ENCODE measurements at regions not wholly inside any gene's neighbourhood (a gene's known extent, or its start where the extent isn't known, plus 50 kb on each side); places are given as distances from the start of the nearest gene placed in this dataset.

GRCh38 chr9:126217250-126217653 lies 109.4 kb upstream of the MVB12B start:
- TF ChIP-seq, protein P1, sequence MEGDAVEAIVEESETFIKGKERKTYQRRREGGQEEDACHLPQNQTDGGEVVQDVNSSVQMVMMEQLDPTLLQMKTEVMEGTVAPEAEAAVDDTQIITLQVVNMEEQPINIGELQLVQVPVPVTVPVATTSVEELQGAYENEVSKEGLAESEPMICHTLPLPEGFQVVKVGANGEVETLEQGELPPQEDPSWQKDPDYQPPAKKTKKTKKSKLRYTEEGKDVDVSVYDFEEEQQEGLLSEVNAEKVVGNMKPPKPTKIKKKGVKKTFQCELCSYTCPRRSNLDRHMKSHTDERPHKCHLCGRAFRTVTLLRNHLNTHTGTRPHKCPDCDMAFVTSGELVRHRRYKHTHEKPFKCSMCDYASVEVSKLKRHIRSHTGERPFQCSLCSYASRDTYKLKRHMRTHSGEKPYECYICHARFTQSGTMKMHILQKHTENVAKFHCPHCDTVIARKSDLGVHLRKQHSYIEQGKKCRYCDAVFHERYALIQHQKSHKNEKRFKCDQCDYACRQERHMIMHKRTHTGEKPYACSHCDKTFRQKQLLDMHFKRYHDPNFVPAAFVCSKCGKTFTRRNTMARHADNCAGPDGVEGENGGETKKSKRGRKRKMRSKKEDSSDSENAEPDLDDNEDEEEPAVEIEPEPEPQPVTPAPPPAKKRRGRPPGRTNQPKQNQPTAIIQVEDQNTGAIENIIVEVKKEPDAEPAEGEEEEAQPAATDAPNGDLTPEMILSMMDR (conservative IDR thresholded peaks at IDR 0.05; ENCODE audit: low read depth): no peak
- CTCF ChIA-PET: no interaction called here
- no peak for DNase-seq (ENCODE audit: low spot score)
- POLR2A ChIA-PET (ENCODE audit: low non-redundant PET): no interaction called here
- H3K27ac ChIP-seq: no peak overlapping the region

- ChIA-PET POLR2A (ENCODE audit: low non-redundant PET) (no interaction called here), CTCF (interaction anchor here (0.9 kb wide), 1 partner anchor 10 kb away, joined by 3 read pairs; no protein-coding TSS in a partner anchor)
- H3K27ac ChIP-seq: no peak overlapping the region
- TF ChIP-seq, protein P1 (conservative IDR thresholded peaks at IDR 0.05; ENCODE audit: low read depth): no peak
- no peak for DNase-seq (ENCODE audit: low spot score)
Measured at GRCh38 chr9:126217797-126218196, 108.8 kb upstream of the MVB12B start.

GRCh38 chr9:126218359-126219125 lies 108.1 kb upstream of the MVB12B start:
- DNase-seq (ENCODE audit: low spot score): no peak
- H3K27ac ChIP-seq: no peak overlapping the region
- TF ChIP-seq, protein P1 (conservative IDR thresholded peaks at IDR 0.05; ENCODE audit: low read depth): no peak
- POLR2A ChIA-PET (ENCODE audit: low non-redundant PET): no interaction called here
- CTCF ChIA-PET: interaction anchor here (0.9 kb wide), 1 partner anchor 10 kb away, joined by 3 read pairs; no protein-coding TSS in a partner anchor

- DNase-seq (ENCODE audit: low spot score): no peak
- CTCF ChIA-PET: interaction anchor here (0.6 kb wide), 1 partner anchor 717 kb away, joined by 3 read pairs; no protein-coding TSS in a partner anchor
- no peak overlapping the region for H3K27ac ChIP-seq
- POLR2A ChIA-PET (ENCODE audit: low non-redundant PET): no interaction called here
- TF ChIP-seq, protein P1 (conservative IDR thresholded peaks at IDR 0.05; ENCODE audit: low read depth): no peak
Measured at GRCh38 chr9:126219166-126219565, 107.5 kb upstream of the MVB12B start.

- TF ChIP-seq, protein P1 (conservative IDR thresholded peaks at IDR 0.05; ENCODE audit: low read depth): no peak
- DNase-seq (ENCODE audit: low spot score): no peak
- H3K27ac ChIP-seq: no peak overlapping the region
- ChIA-PET CTCF (interaction anchor here (0.5 to 0.6 kb wide), 3 partner anchors 105 to 718 kb away, joined by 3 read pairs; no protein-coding TSS in a partner anchor), POLR2A (ENCODE audit: low non-redundant PET) (no interaction called here)
Measured at GRCh38 chr9:126219648-126220063, 107.0 kb upstream of the MVB12B start.

DNA sequence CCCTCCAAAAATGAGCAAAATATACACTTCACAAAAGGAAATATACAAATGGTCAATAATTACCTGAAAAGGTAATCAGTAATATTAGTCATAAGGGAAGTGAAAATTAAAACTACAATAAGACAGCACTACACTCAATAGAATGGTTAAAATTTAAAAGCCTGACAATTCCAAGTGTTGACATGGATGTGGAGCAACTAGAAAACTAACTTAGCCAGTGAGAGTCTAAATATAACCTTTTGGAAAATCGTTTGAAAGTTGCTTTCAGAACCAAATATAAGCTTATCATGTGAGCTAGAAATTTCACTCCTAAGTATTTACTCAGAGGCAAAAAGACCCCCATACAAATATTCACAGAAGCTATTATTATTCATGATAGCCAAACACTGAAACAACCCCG lies 105.1 kb upstream of the MVB12B start:
- no peak overlapping the region for H3K27ac ChIP-seq
- DNase-seq (ENCODE audit: low spot score): no peak
- TF ChIP-seq, protein P1 (conservative IDR thresholded peaks at IDR 0.05; ENCODE audit: low read depth): no peak
- ChIA-PET CTCF (interaction anchor here (0.6 to 0.7 kb wide), 3 partner anchors 19 to 1545 kb away, joined by 3 read pairs; no protein-coding TSS in a partner anchor), POLR2A (ENCODE audit: low non-redundant PET) (no interaction called here)

Measured in RWPE1 (cell line).